Smooth muscle cell (in vitro differentiated cells): ENCODE measurements at regions not wholly inside any gene's neighbourhood (a gene's known extent, or its start where the extent isn't known, plus 50 kb on each side); places are given as distances from the start of the nearest gene placed in this dataset.
"Not testable (repeated sequence)": the region's sequence is repeated elsewhere in the genome, so short reads cannot be mapped to it uniquely, and the experiment has no call there.

Experiments
- DNase-seq: peaks from one replicate; lab custom pipeline; 2025; ENCODE audit not compliant: unreplicated experiment; lab: John Stamatoyannopoulos, UW
- H2AFZ ChIP-seq: fragments of 200-600 bp; sonication (generic); 2 replicates; pipeline ENCODE4 v1.6.0; 2016; ENCODE audit warnings: antibody characterized with exemption, low read depth, mild to moderate bottlenecking
- H3F3A ChIP-seq: fragments of 200-600 bp; sonication (generic); 2 replicates; pipeline ENCODE4 v1.6.0; 2017; ENCODE audit warnings: antibody characterized with exemption, low read depth
- H3K27ac ChIP-seq: fragments of 200-600 bp; sonication (generic); 2 replicates; pipeline ENCODE4 v1.5.1; 2016; ENCODE audit warnings: low read depth, mild to moderate bottlenecking
- H3K27me3 ChIP-seq: fragments of 200-600 bp; sonication (generic); 2 replicates; pipeline ENCODE4 v1.6.1; 2016; ENCODE audit warnings: low read depth, mild to moderate bottlenecking
- H3K36me3 ChIP-seq: fragments of 200-600 bp; sonication (generic); 2 replicates; pipeline ENCODE4 v1.5.1; 2016; ENCODE audit warnings: low read depth
- H3K4me1 ChIP-seq: fragments of 200-600 bp; sonication (generic); 2 replicates; pipeline ENCODE4 v1.5.1; 2016; ENCODE audit warnings: low read depth
- H3K4me2 ChIP-seq: fragments of 200-600 bp; sonication (generic); 2 replicates; pipeline ENCODE4 v1.6.0; 2016; ENCODE audit warnings: mild to moderate bottlenecking
- H3K4me3 ChIP-seq: fragments of 200-600 bp; sonication (generic); 2 replicates; pipeline ENCODE4 v1.5.1; 2016; ENCODE audit warnings: mild to moderate bottlenecking
- H3K79me2 ChIP-seq: fragments of 200-600 bp; sonication (generic); 2 replicates; pipeline ENCODE4 v1.6.0; 2016; ENCODE audit warnings: low read depth, mild to moderate bottlenecking
- H3K9ac ChIP-seq: fragments of 200-600 bp; sonication (generic); 2 replicates; pipeline ENCODE4 v1.6.0; 2016; ENCODE audit warnings: low read depth
- H3K9me3 ChIP-seq: fragments of 200-600 bp; sonication (generic); replicated peaks from 2 replicates; pipeline ENCODE4 v1.5.1; 2016; ENCODE audit warnings: low read depth
- H4K20me1 ChIP-seq: fragments of 200-600 bp; sonication (generic); 2 replicates; pipeline ENCODE4 v1.6.0; 2016; ENCODE audit warnings: low read depth
- WGBS: methylation state at CpG from one replicate; pipeline ENCODE4 v1.1.7; 2016; ENCODE audit warnings: low lambda C conversion rate; 5-methylcytosine and 5-hydroxymethylcytosine counted together
- TF ChIP-seq, protein P1 (sequence below): fragments of 200-600 bp; sonication (generic); IDR thresholded peaks from 2 replicates; pipeline ENCODE4 v1.5.1; 2017; ENCODE audit warnings: borderline replicate concordance, mild to moderate bottlenecking, antibody characterized with exemption; ENCODE audit not compliant: insufficient read depth, poor library complexity, severe bottlenecking

DNA sequence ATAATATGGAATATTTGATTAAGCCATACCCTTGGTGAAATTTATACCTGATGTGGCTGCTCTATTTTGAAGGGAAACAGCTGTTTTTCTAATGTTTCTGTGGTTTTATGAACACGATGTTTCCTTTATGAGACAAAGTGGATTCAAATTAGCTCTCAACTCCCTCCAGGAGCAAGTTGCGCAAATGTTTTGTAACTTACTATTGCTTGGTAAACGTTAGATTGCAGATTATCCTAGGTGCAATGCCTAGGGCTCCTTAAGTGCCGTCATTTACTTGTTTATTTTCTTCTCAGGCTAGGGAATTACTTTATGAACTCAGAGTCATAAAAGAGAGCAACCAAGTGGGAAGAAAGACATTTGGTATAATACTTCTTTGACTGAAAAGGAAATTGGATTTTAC is 763.1 kb downstream of the TAF11L14 start:
- no peaks in the 10 kb centered on the region for H3K27me3 ChIP-seq
- H3K4me1 ChIP-seq = peaks cover 10% of the 10 kb centered on the region
- no peaks in the 10 kb centered on the region for H4K20me1 ChIP-seq
- no peak overlapping the region for H2AFZ ChIP-seq
- H3K36me3 ChIP-seq = no peaks in the 10 kb centered on the region
- H3K79me2 ChIP-seq = no peaks in the 10 kb centered on the region
- no peaks in the 10 kb centered on the region for H3F3A ChIP-seq
- H3K4me3 ChIP-seq = no peak overlapping the region
- H3K27ac ChIP-seq = no peak overlapping the region
- H3K9me3 ChIP-seq = no peaks in the 10 kb centered on the region
- no peak overlapping the region for H3K9ac ChIP-seq
- DNase-seq = no peak
- H3K4me2 ChIP-seq = no peak overlapping the region
- TF ChIP-seq, protein P1, sequence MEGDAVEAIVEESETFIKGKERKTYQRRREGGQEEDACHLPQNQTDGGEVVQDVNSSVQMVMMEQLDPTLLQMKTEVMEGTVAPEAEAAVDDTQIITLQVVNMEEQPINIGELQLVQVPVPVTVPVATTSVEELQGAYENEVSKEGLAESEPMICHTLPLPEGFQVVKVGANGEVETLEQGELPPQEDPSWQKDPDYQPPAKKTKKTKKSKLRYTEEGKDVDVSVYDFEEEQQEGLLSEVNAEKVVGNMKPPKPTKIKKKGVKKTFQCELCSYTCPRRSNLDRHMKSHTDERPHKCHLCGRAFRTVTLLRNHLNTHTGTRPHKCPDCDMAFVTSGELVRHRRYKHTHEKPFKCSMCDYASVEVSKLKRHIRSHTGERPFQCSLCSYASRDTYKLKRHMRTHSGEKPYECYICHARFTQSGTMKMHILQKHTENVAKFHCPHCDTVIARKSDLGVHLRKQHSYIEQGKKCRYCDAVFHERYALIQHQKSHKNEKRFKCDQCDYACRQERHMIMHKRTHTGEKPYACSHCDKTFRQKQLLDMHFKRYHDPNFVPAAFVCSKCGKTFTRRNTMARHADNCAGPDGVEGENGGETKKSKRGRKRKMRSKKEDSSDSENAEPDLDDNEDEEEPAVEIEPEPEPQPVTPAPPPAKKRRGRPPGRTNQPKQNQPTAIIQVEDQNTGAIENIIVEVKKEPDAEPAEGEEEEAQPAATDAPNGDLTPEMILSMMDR = no peak
- 59% methylated on average over 4 of the region's 4 CpGs for WGBS

DNA sequence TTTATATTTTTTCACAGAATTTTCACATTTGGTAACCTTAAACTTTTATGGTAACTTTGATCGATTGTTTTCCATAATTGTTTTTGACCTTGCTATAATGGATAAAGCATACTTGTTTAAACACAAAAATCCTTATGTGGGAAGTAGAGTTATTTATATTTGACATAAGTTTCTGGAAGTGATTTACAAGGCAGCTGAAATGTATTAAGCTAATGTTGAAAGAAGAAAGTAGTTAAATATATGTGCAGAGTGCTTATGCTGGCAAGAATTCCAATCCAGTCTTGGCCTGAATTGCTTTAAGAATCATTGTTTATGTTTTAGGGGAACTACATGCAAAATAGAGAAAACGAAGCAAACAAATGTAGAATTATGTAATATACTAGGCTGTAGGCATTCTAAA is 763.6 kb downstream of the TAF11L14 start:
- H3K4me3 ChIP-seq = no peak overlapping the region
- no peak overlapping the region for H3K27ac ChIP-seq
- WGBS = 84% methylated on average over 2 of the region's 2 CpGs
- H3K79me2 ChIP-seq = no peaks in the 10 kb centered on the region
- no peaks in the 10 kb centered on the region for H3F3A ChIP-seq
- no peaks in the 10 kb centered on the region for H3K36me3 ChIP-seq
- H3K4me1 ChIP-seq = peaks cover 10% of the 10 kb centered on the region
- no peaks in the 10 kb centered on the region for H3K9me3 ChIP-seq
- no peaks in the 10 kb centered on the region for H4K20me1 ChIP-seq
- H3K9ac ChIP-seq = no peak overlapping the region
- no peak for DNase-seq
- no peaks in the 10 kb centered on the region for H3K27me3 ChIP-seq
- TF ChIP-seq, protein P1 = no peak
- no peak overlapping the region for H2AFZ ChIP-seq
- H3K4me2 ChIP-seq = no peak overlapping the region

DNA sequence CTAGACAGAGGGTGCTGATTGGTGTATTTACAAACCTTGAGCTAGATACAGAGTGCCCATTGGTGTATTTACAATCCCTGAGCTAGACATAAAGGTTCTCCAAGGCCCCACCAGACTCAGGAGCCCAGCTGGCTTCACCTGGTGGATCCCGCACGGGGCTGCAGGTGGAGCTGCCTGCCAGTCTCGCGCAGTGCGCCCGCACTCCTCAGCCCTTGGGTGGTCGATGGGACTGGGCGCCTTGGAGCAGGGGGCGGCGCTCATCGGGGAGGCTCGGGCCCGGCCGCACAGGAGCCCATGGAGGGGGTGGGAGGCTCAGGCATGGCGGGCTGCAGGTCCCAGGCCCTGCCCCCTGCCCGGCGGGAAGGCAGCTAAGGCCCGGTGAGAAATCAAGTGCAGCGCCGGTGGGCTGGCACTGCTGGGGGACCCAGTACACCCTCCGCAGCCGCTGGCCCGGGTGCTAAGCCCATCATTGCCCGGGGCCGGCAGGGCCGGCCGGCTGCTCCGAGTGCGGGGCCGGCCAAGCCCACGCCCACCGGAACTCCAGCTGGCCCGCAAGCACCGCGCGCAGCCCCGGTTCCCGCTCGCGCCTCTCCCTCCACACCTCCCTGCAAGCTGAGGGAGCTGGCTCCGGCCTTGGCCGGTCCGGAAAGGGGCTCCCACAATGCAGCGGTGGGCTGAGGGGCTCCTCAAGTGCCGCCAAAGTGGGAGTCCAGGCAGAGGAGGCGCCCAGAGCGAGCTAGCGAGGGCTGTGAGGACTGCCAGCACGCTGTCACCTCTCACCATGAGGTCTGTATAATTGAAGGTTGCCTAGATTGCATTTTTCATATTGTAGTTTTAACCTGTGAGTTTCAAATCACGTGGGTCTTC is 765.4 kb downstream of the TAF11L14 start:
- not testable (repeated sequence) for DNase-seq, H3K27ac ChIP-seq, H3K4me1 ChIP-seq, H3K9me3 ChIP-seq, H3K36me3 ChIP-seq, H3K4me2 ChIP-seq, H2AFZ ChIP-seq, H4K20me1 ChIP-seq, H3K79me2 ChIP-seq, H3F3A ChIP-seq, H3K9ac ChIP-seq, H3K4me3 ChIP-seq, H3K27me3 ChIP-seq
- 92% methylated on average over 43 of the region's 50 CpGs for WGBS

DNA sequence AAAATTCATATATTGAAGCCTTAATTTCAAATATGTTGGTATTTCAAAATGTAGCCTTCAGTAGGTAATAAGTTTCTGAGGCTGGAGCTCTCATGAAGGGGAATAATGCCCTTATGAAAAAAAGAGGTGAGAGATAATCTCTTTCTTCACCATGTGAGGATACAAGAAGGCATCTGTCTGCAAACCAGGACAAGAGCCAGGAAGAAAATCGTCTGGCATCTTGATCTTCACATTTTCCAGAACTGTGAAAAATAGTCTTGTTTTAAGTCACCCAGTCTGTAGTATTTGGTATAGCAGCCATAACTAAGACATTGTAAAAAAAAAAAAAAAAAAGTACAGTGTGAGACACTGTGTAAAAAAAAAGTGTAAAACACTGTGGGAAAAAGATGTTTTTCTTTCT is 768.9 kb downstream of the TAF11L14 start:
- no peak for DNase-seq
- TF ChIP-seq, protein P1 = no peak
- H3K9ac ChIP-seq = no peak overlapping the region
- H3K9me3 ChIP-seq = no peaks in the 10 kb centered on the region
- no peaks in the 10 kb centered on the region for H3K27me3 ChIP-seq
- 40% methylated on average over 1 of the region's 1 CpG for WGBS
- no peak overlapping the region for H2AFZ ChIP-seq
- no peaks in the 10 kb centered on the region for H3K36me3 ChIP-seq
- H3K4me2 ChIP-seq = no peak overlapping the region
- H3F3A ChIP-seq = no peaks in the 10 kb centered on the region
- H4K20me1 ChIP-seq = no peaks in the 10 kb centered on the region
- H3K4me3 ChIP-seq = no peak overlapping the region
- H3K79me2 ChIP-seq = no peaks in the 10 kb centered on the region
- no peak overlapping the region for H3K27ac ChIP-seq
- no peaks in the 10 kb centered on the region for H3K4me1 ChIP-seq
